Right atrium auricular region (tissue), 2 donors: ENCODE measurements at regions not wholly inside any gene's neighbourhood (a gene's known extent, or its start where the extent isn't known, plus 50 kb on each side); places are given as distances from the start of the nearest gene placed in this dataset.
A peak's percentile ranks its signal among the peaks of the same experiment; 100 is the strongest.
"Not testable (repeated sequence)": the region's sequence is repeated elsewhere in the genome, so short reads cannot be mapped to it uniquely, and the experiment has no call there.

Experiments
- DNase-seq: peaks from one replicate; pipeline ENCODE4 v3.0.0-alpha.2; 2019; ENCODE audit warnings: low spot score
- H3K27ac ChIP-seq, 2 donors: fragments of 200-600 bp; sonication (generic); 1 replicate in 1 of 2; 2 replicates in 1 of 2; pipeline ENCODE4 v1.5.1; 2016 to 2019
- H3K27me3 ChIP-seq, 2 donors: fragments of 200-600 bp; sonication (generic); one replicate each; pipeline versions ENCODE4 v1.5.1 to v1.6.0; 2017 to 2019
- H3K36me3 ChIP-seq: fragments of 200-600 bp; sonication (generic); one replicate; pipeline ENCODE4 v1.5.1; 2016
- H3K4me1 ChIP-seq, 2 donors: fragments of 200-600 bp; sonication (generic); one replicate each; pipeline versions ENCODE4 v1.5.1 to v1.6.0; 2017 to 2019
- H3K4me3 ChIP-seq, 2 donors: fragments of 200-600 bp; sonication (generic); 1 replicate in 1 of 2; 2 replicates in 1 of 2; pipeline ENCODE4 v1.5.1; 2017 to 2019; ENCODE audit warnings: mild to moderate bottlenecking in 1 of 2, moderate library complexity in 1 of 2
- H3K9me3 ChIP-seq, 2 donors: fragments of 200-600 bp; sonication (generic); one replicate each; pipeline ENCODE4 v1.5.1; 2019
- TF ChIP-seq, protein P1 (sequence below), 2 donors: fragments of 200-600 bp; sonication (generic); IDR thresholded peaks; one replicate each; pipeline ENCODE4 v1.5.1; 2019; ENCODE audit warnings: antibody characterized with exemption in 2 of 2

DNA sequence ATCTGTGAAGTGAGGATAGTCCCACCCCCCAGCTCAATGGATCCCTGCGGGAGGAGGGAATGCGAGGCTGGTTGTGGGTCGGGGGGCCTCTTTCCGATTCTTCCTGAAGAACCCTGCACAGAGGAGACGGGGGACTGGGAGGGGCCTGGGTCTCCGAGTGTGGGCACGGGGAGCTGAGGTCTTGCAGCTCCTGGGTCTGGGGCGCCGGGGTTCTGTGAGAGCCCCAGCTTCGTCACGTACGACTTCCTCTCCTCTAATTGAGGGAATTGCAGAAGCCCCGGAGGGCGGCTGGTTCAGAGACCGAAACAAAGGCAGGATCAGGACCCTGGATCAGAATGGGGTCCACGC, 66.6 kb downstream of the DIO3 start:
- TF ChIP-seq, protein P1, sequence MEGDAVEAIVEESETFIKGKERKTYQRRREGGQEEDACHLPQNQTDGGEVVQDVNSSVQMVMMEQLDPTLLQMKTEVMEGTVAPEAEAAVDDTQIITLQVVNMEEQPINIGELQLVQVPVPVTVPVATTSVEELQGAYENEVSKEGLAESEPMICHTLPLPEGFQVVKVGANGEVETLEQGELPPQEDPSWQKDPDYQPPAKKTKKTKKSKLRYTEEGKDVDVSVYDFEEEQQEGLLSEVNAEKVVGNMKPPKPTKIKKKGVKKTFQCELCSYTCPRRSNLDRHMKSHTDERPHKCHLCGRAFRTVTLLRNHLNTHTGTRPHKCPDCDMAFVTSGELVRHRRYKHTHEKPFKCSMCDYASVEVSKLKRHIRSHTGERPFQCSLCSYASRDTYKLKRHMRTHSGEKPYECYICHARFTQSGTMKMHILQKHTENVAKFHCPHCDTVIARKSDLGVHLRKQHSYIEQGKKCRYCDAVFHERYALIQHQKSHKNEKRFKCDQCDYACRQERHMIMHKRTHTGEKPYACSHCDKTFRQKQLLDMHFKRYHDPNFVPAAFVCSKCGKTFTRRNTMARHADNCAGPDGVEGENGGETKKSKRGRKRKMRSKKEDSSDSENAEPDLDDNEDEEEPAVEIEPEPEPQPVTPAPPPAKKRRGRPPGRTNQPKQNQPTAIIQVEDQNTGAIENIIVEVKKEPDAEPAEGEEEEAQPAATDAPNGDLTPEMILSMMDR (IDR thresholded peaks at IDR 0.05), result no peak
- no peak for DNase-seq
- no peak overlapping the region for H3K27ac ChIP-seq
- H3K27me3 ChIP-seq, result no peaks in the 10 kb centered on the region
- H3K4me1 ChIP-seq, result peaks cover 0 to 13% of the 10 kb centered on the region in 2 donors
- no peaks in the 10 kb centered on the region for H3K9me3 ChIP-seq
- H3K36me3 ChIP-seq, result no peaks in the 10 kb centered on the region
- no peak overlapping the region for H3K4me3 ChIP-seq

GRCh38 chr14:101628471-101628966, 67.2 kb downstream of the DIO3 start:
- no peaks in the 10 kb centered on the region for H3K9me3 ChIP-seq
- peaks cover 0 to 13% of the 10 kb centered on the region in 2 donors for H3K4me1 ChIP-seq
- TF ChIP-seq, protein P1 (IDR thresholded peaks at IDR 0.05), result peak; percentile 96 to 99
- no peak overlapping the region for H3K27ac ChIP-seq
- H3K27me3 ChIP-seq, result no peaks in the 10 kb centered on the region
- DNase-seq, result peak; percentile 75
- no peaks in the 10 kb centered on the region for H3K36me3 ChIP-seq
- peak overlapping the region in 1 of 2 donors; percentile 24 for H3K4me3 ChIP-seq

DNA sequence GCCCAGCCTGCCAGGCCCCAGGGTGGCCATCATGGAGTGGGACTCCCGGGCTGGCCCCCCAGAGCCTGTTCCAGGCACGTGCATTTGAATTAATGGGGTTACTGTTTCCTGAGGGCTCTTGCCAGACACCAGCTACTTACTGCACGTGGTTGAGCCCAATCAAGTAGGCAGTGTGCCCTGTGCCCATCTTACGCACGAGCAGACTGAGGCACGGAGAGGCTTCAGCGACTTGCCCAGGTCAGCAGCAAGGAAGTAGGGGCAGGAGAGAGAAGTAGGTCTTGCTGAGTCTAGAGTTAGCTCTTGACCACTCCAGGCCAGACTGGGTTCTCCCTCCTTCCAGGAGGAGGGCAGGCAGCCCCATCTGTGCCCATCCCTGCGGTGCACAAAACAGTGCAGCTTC, 67.7 kb downstream of the DIO3 start:
- H3K27ac ChIP-seq, result no peak overlapping the region

DNA sequence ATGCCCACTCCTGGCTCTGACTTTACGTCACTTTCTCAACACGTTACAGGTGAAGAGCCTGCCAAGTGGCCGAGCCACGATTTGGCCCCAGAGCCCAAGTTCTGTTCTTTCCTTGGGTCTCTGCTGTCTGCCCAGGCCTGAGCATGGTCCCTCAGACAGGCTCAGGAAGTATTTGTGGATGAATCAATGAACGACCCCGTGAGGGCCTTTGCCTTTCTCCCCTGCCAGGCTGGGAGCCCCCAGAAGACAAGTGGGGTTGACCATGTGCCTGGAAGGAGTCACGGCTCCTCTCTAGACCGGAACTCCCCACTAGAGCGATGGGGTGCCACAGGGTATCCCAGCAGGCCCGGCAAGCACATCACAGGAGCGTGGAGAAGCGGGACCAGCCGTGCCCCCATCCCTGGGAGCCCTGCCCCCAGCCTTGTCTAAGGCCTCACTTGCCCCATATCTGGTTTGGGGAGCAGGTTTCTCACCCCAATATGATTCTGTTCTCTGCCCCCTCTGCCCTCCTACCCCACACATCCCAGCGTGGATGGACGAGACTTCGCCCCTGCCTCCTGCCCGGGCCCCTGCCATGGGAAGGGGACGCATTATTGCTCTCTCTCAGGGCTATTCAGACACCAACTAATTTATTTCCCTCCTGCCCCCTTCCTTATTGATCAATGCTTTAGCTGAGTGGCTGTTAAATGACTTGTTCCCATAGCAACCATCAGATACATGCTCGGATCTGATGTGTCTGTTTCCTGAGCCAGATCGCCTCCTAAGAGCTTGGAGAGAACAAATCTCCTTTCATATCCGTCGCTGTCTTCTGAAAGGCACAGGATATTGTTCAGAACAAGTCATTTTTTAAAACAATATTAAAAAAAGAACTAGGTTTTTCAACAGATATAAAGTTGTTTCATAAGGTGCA, 69.0 kb downstream of the DIO3 start:
- Histone ChIP-seq H3K36me3 (no peaks in the 10 kb centered on the region), H3K4me3 (no peak overlapping the region), H3K4me1 (peaks cover 0 to 13% of the 10 kb centered on the region in 2 donors), H3K9me3 (no peaks in the 10 kb centered on the region), H3K27me3 (no peaks in the 10 kb centered on the region), H3K27ac (no peak overlapping the region)
- TF ChIP-seq, protein P1 (IDR thresholded peaks at IDR 0.05), result no peak
- DNase-seq, result no peak

More for the DNA sequence above, 67.7 kb downstream of the DIO3 start:
- Histone ChIP-seq H3K4me1 (peaks cover 0 to 13% of the 10 kb centered on the region in 2 donors), H3K36me3 (no peaks in the 10 kb centered on the region), H3K4me3 (peak overlapping the region in 1 of 2 donors; percentile 24), H3K9me3 (no peaks in the 10 kb centered on the region), H3K27me3 (no peaks in the 10 kb centered on the region)
- no peak for DNase-seq
- TF ChIP-seq, protein P1 (IDR thresholded peaks at IDR 0.05), result no peak

DNA sequence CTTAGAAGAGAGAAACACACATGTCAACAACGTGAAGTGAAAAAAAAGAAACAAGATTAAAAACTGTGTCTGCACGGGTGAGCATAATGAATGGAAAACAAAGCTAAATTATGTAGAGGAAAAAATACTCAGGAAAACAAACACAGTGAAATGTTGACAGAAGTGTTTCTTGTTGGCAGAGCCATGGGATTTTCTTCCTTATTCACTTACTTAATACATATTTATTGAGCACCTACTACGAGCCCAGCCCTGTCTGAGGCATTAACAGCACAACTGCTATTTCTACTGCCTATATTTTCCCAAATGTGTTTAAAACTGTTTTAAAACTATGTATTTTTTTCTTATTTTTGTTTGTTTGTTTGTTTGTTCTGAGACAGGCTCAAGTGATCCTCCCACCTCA, 69.9 kb downstream of the DIO3 start:
- H3K27me3 ChIP-seq, result no peaks in the 10 kb centered on the region
- no peak for DNase-seq
- H3K36me3 ChIP-seq, result no peaks in the 10 kb centered on the region
- no peak overlapping the region for H3K4me3 ChIP-seq
- no peak overlapping the region for H3K27ac ChIP-seq
- TF ChIP-seq, protein P1 (IDR thresholded peaks at IDR 0.05), result no peak
- no peaks in the 10 kb centered on the region for H3K9me3 ChIP-seq
- peaks cover 0 to 13% of the 10 kb centered on the region in 2 donors for H3K4me1 ChIP-seq

DNA sequence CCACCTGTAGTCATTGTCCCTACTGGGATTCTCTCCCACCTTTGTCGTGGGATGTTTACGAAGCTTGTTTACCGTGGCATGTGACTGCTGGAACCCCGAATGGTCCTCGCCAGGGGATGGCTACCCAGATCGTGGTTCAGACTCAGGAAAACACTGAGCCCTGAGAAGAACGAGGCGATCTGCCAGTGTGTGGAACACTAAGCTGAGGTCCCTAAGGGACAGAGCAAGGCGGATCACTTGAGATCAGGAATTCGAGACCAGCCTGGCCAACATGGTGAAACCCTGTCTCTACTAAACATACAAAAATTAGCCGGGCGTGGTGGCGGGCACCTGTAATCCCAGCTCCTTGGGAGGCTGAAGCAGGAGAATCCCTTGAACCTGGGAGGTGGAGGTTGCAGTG, 70.7 kb downstream of the DIO3 start:
- not testable (repeated sequence) for H3K27me3 ChIP-seq, H3K4me3 ChIP-seq, DNase-seq, H3K36me3 ChIP-seq, H3K27ac ChIP-seq, H3K9me3 ChIP-seq
- peaks cover 0 to 13% of the 10 kb centered on the region in 2 donors for H3K4me1 ChIP-seq
